ENCODE measurements at regions not wholly inside any gene's neighbourhood (a gene's known extent, or its start where the extent isn't known, plus 50 kb on each side); places are given as distances from the start of the nearest gene placed in this dataset.

- Histone ChIP-seq H3K4me3 (ENCODE audit: low read length in 2 of 2) (no peak overlapping the region), H3K4me2 (ENCODE audit: insufficient read depth, low read length, poor library complexity, severe bottlenecking) (no peak overlapping the region), H2BK120ac (ENCODE audit: low read depth, low read length) (no peak overlapping the region), H3K36me3 (replicated peaks in 1 of 2; ENCODE audit: control insufficient read depth in 2 of 2, insufficient read depth in 2 of 2, low read length in 2 of 2) (no peaks in the 10 kb centered on the region), H2BK12ac (ENCODE audit: low read length) (no peak overlapping the region), H3K79me1 (ENCODE audit: low read depth, low read length) (no peaks in the 10 kb centered on the region), H4K91ac (ENCODE audit: low read depth, low read length, poor library complexity) (no peak overlapping the region), H3K23ac (ENCODE audit: low read depth, low read length, poor library complexity) (no peak overlapping the region), H3K27me3 (ENCODE audit: control insufficient read depth in 3 of 3, insufficient read depth in 3 of 3, low read depth in 1 of 3, low read length in 3 of 3) (no peaks in the 10 kb centered on the region), H2AFZ (ENCODE audit: low read length) (peak overlapping the region; percentile 73), H3K27ac (replicated peaks; ENCODE audit: low read length) (no peak overlapping the region), H3K9ac (ENCODE audit: low read depth, low read length, poor library complexity) (no peak overlapping the region), H2AK5ac (ENCODE audit: low read depth, low read length) (no peak overlapping the region), H3K4ac (ENCODE audit: low read length) (no peak overlapping the region), H3K4me1 (ENCODE audit: control insufficient read depth in 2 of 2, insufficient read depth in 1 of 2, low read depth in 1 of 2, low read length in 2 of 2) (peaks cover 0 to 4% of the 10 kb centered on the region in 2 donors), H2BK5ac (ENCODE audit: low read length) (no peak overlapping the region), H3K9me3 (replicated peaks in 1 of 2; ENCODE audit: control insufficient read depth in 2 of 2, insufficient read depth in 1 of 2, low read depth in 1 of 2, low read length in 2 of 2) (no peaks in the 10 kb centered on the region), H3K14ac (ENCODE audit: low read length) (no peak overlapping the region), H3K18ac (ENCODE audit: low read length) (peak overlapping the region; percentile 28), H2BK15ac (ENCODE audit: low read length) (no peak overlapping the region), H4K8ac (ENCODE audit: low read depth, low read length) (no peak overlapping the region)
- WGBS, 2 donors (ENCODE audit: extremely low coverage in 2 of 2, insufficient read length in 2 of 2, insufficient replicate concordance in 1 of 2), result no CpG with 5 or more reads among the region's 7 CpGs
- no peak for DNase-seq (ENCODE audit: low spot score)
Observed at GRCh38 chr3:89571707-89572106, 464.3 kb downstream of the EPHA3 start.

- Histone ChIP-seq H3K27ac (replicated peaks; ENCODE audit: low read length) (no peak overlapping the region), H3K4me2 (ENCODE audit: insufficient read depth, low read length, poor library complexity, severe bottlenecking) (no peak overlapping the region), H3K23ac (ENCODE audit: low read depth, low read length, poor library complexity) (no peak overlapping the region), H3K4me3 (ENCODE audit: low read length in 2 of 2) (no peak overlapping the region), H3K4ac (ENCODE audit: low read length) (no peak overlapping the region), H2BK12ac (ENCODE audit: low read length) (no peak overlapping the region), H3K9ac (ENCODE audit: low read depth, low read length, poor library complexity) (no peak overlapping the region), H3K36me3 (replicated peaks in 1 of 2; ENCODE audit: control insufficient read depth in 2 of 2, insufficient read depth in 2 of 2, low read length in 2 of 2) (no peaks in the 10 kb centered on the region), H2BK5ac (ENCODE audit: low read length) (no peak overlapping the region), H3K79me1 (ENCODE audit: low read depth, low read length) (no peaks in the 10 kb centered on the region), H3K18ac (ENCODE audit: low read length) (no peak overlapping the region), H2AK5ac (ENCODE audit: low read depth, low read length) (no peak overlapping the region), H4K91ac (ENCODE audit: low read depth, low read length, poor library complexity) (no peak overlapping the region), H2BK15ac (ENCODE audit: low read length) (no peak overlapping the region), H3K27me3 (ENCODE audit: control insufficient read depth in 3 of 3, insufficient read depth in 3 of 3, low read depth in 1 of 3, low read length in 3 of 3) (no peaks in the 10 kb centered on the region), H3K9me3 (replicated peaks in 1 of 2; ENCODE audit: control insufficient read depth in 2 of 2, insufficient read depth in 1 of 2, low read depth in 1 of 2, low read length in 2 of 2) (no peaks in the 10 kb centered on the region), H2BK120ac (ENCODE audit: low read depth, low read length) (no peak overlapping the region), H3K4me1 (ENCODE audit: control insufficient read depth in 2 of 2, insufficient read depth in 1 of 2, low read depth in 1 of 2, low read length in 2 of 2) (peaks cover 0 to 4% of the 10 kb centered on the region in 2 donors), H3K14ac (ENCODE audit: low read length) (no peak overlapping the region), H2AFZ (ENCODE audit: low read length) (no peak overlapping the region), H4K8ac (ENCODE audit: low read depth, low read length) (no peak overlapping the region)
- DNase-seq (ENCODE audit: low spot score), result no peak
- no CpG with 5 or more reads among the region's 1 CpG for WGBS, 2 donors (ENCODE audit: extremely low coverage in 2 of 2, insufficient read length in 2 of 2, insufficient replicate concordance in 1 of 2)
Observed at GRCh38 chr3:89572261-89572660, 464.8 kb downstream of the EPHA3 start.

GRCh38 chr3:89576417-89576816, 469.0 kb downstream of the EPHA3 start:
- no peak overlapping the region for H3K4me3 ChIP-seq (ENCODE audit: low read length in 2 of 2)
- H2AFZ ChIP-seq (ENCODE audit: low read length), result no peak overlapping the region
- H3K4me2 ChIP-seq (ENCODE audit: insufficient read depth, low read length, poor library complexity, severe bottlenecking), result no peak overlapping the region
- H3K9ac ChIP-seq (ENCODE audit: low read depth, low read length, poor library complexity), result no peak overlapping the region
- no peaks in the 10 kb centered on the region for H3K9me3 ChIP-seq (replicated peaks in 1 of 2; ENCODE audit: control insufficient read depth in 2 of 2, insufficient read depth in 1 of 2, low read depth in 1 of 2, low read length in 2 of 2)
- no peak overlapping the region for H3K4ac ChIP-seq (ENCODE audit: low read length)
- no peaks in the 10 kb centered on the region for H3K27me3 ChIP-seq (ENCODE audit: control insufficient read depth in 3 of 3, insufficient read depth in 3 of 3, low read depth in 1 of 3, low read length in 3 of 3)
- H3K18ac ChIP-seq (ENCODE audit: low read length), result no peak overlapping the region
- H4K8ac ChIP-seq (ENCODE audit: low read depth, low read length), result no peak overlapping the region
- no peak overlapping the region for H3K23ac ChIP-seq (ENCODE audit: low read depth, low read length, poor library complexity)
- WGBS, 2 donors (ENCODE audit: extremely low coverage in 2 of 2, insufficient read length in 2 of 2, insufficient replicate concordance in 1 of 2), result no CpG with 5 or more reads among the region's 1 CpG
- H2BK5ac ChIP-seq (ENCODE audit: low read length), result no peak overlapping the region
- H3K14ac ChIP-seq (ENCODE audit: low read length), result no peak overlapping the region
- H3K36me3 ChIP-seq (replicated peaks in 1 of 2; ENCODE audit: control insufficient read depth in 2 of 2, insufficient read depth in 2 of 2, low read length in 2 of 2), result no peaks in the 10 kb centered on the region
- H3K4me1 ChIP-seq (ENCODE audit: control insufficient read depth in 2 of 2, insufficient read depth in 1 of 2, low read depth in 1 of 2, low read length in 2 of 2), result peaks cover 0 to 7% of the 10 kb centered on the region in 2 donors
- H3K79me1 ChIP-seq (ENCODE audit: low read depth, low read length), result no peaks in the 10 kb centered on the region
- H3K27ac ChIP-seq (replicated peaks; ENCODE audit: low read length), result no peak overlapping the region
- no peak overlapping the region for H2BK12ac ChIP-seq (ENCODE audit: low read length)
- H2BK120ac ChIP-seq (ENCODE audit: low read depth, low read length), result no peak overlapping the region
- no peak overlapping the region for H2BK15ac ChIP-seq (ENCODE audit: low read length)
- no peak for DNase-seq (ENCODE audit: low spot score)
- H4K91ac ChIP-seq (ENCODE audit: low read depth, low read length, poor library complexity), result no peak overlapping the region
- no peak overlapping the region for H2AK5ac ChIP-seq (ENCODE audit: low read depth, low read length)

- no peak overlapping the region for H3K27ac ChIP-seq (replicated peaks; ENCODE audit: low read length)
- H2BK12ac ChIP-seq (ENCODE audit: low read length), result no peak overlapping the region
- H3K9ac ChIP-seq (ENCODE audit: low read depth, low read length, poor library complexity), result no peak overlapping the region
- no peak overlapping the region for H2BK120ac ChIP-seq (ENCODE audit: low read depth, low read length)
- no peak overlapping the region for H2AK5ac ChIP-seq (ENCODE audit: low read depth, low read length)
- H2BK15ac ChIP-seq (ENCODE audit: low read length), result no peak overlapping the region
- no peaks in the 10 kb centered on the region for H3K79me1 ChIP-seq (ENCODE audit: low read depth, low read length)
- no peak overlapping the region for H3K14ac ChIP-seq (ENCODE audit: low read length)
- no peak overlapping the region for H3K4me3 ChIP-seq (ENCODE audit: low read length in 2 of 2)
- H2AFZ ChIP-seq (ENCODE audit: low read length), result peak overlapping the region; percentile 65
- H3K18ac ChIP-seq (ENCODE audit: low read length), result no peak overlapping the region
- no peaks in the 10 kb centered on the region for H3K9me3 ChIP-seq (replicated peaks in 1 of 2; ENCODE audit: control insufficient read depth in 2 of 2, insufficient read depth in 1 of 2, low read depth in 1 of 2, low read length in 2 of 2)
- DNase-seq (ENCODE audit: low spot score), result no peak
- H4K91ac ChIP-seq (ENCODE audit: low read depth, low read length, poor library complexity), result no peak overlapping the region
- no peak overlapping the region for H4K8ac ChIP-seq (ENCODE audit: low read depth, low read length)
- no peak overlapping the region for H3K23ac ChIP-seq (ENCODE audit: low read depth, low read length, poor library complexity)
- H3K4me1 ChIP-seq (ENCODE audit: control insufficient read depth in 2 of 2, insufficient read depth in 1 of 2, low read depth in 1 of 2, low read length in 2 of 2), result peaks cover 0 to 7% of the 10 kb centered on the region in 2 donors
- H3K27me3 ChIP-seq (ENCODE audit: control insufficient read depth in 3 of 3, insufficient read depth in 3 of 3, low read depth in 1 of 3, low read length in 3 of 3), result no peaks in the 10 kb centered on the region
- no peaks in the 10 kb centered on the region for H3K36me3 ChIP-seq (replicated peaks in 1 of 2; ENCODE audit: control insufficient read depth in 2 of 2, insufficient read depth in 2 of 2, low read length in 2 of 2)
- H3K4me2 ChIP-seq (ENCODE audit: insufficient read depth, low read length, poor library complexity, severe bottlenecking), result no peak overlapping the region
- no peak overlapping the region for H3K4ac ChIP-seq (ENCODE audit: low read length)
- no CpG with 5 or more reads among the region's 8 CpGs for WGBS, 2 donors (ENCODE audit: extremely low coverage in 2 of 2, insufficient read length in 2 of 2, insufficient replicate concordance in 1 of 2)
- H2BK5ac ChIP-seq (ENCODE audit: low read length), result no peak overlapping the region
Observed at GRCh38 chr3:89577637-89578530, 470.5 kb downstream of the EPHA3 start.
